Left lung (tissue), 4 donors: ENCODE measurements at regions not wholly inside any gene's neighbourhood (a gene's known extent, or its start where the extent isn't known, plus 50 kb on each side); places are given as distances from the start of the nearest gene placed in this dataset.
A peak's percentile ranks its signal among the peaks of the same experiment; 100 is the strongest.

Experiments
- ATAC-seq: fragments of 200-7000 bp; cut with Tn5 transposase; one replicate; pipeline ENCODE4 v1.9.1; 2020; ENCODE audit warnings: moderate library complexity
- DNase-seq, 4 donors: peaks; one replicate each; pipeline ENCODE4 v3.0.0-alpha.2; 2013 to 2020
- H3K27ac ChIP-seq, 2 donors: fragments of 200-600 bp; sonication (generic) in 1 of 2; one replicate each; pipeline versions ENCODE4 v1.5.0 to v1.8.0; 2020 to 2021
- H3K27me3 ChIP-seq, 2 donors: fragments of 200-600 bp; sonication (generic) in 1 of 2; one replicate each; pipeline versions ENCODE4 v1.5.0 to v1.8.0; 2020 to 2021
- H3K36me3 ChIP-seq, 2 donors: fragments of 200-600 bp; sonication (generic) in 1 of 2; one replicate each; pipeline versions ENCODE4 v1.5.0 to v1.8.0; 2020 to 2021
- H3K4me1 ChIP-seq, 2 donors: fragments of 200-600 bp; one replicate each; pipeline ENCODE4 v1.8.0; 2021
- H3K4me3 ChIP-seq, 2 donors: fragments of 200-600 bp; sonication (generic) in 1 of 2; one replicate each; pipeline versions ENCODE4 v1.5.0 to v1.8.0; 2020 to 2021; ENCODE audit warnings: mild to moderate bottlenecking in 1 of 2
- H3K9me3 ChIP-seq, 2 donors: fragments of 200-600 bp; sonication (generic) in 1 of 2; one replicate each; pipeline versions ENCODE4 v1.5.0 to v1.8.0; 2020 to 2021
- intact Hi-C, 2 donors: fragments of 100-400 bp; cut with DNase I; formaldehyde crosslinking; loops; one replicate each; pipeline versions ENCODE4 v1.11.2 to v1.14.2; 2022
- TF ChIP-seq, protein P1 (sequence below), 2 donors: fragments of 200-600 bp; sonication (generic) in 1 of 2; IDR thresholded peaks; one replicate each; pipeline versions ENCODE4 v1.5.0 to v1.8.0; 2021; ENCODE audit warnings: antibody characterized with exemption in 2 of 2
- donor health status: DM: no; HTN: yes; CAD: no.
- donor health status: DM: no; HTN: no; CAD: no.

DNA sequence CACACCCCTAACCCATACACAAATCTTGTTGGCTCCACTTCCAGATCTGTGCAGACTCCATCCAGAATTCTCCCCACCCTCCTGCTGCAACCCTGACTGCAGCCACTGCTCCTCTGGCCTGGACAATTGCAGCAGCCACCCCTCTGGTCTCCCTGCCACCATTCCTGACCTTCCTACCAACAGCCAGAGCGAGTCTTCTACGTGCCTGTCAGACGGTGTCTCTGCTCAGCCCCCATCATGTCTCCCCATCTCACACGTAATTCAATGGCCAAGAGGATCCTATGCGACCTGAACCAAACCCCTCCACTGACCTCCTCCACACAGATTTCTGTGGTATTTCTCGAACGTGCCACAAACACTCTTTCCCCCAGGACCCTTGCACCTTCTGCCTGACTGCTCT is 103.3 kb downstream of the TPRA1 start:
- H3K36me3 ChIP-seq: no peaks in the 10 kb centered on the region
- DNase-seq (no peak), ATAC-seq (no peak)
- H3K4me1 ChIP-seq: no peaks in the 10 kb centered on the region
- H3K9me3 ChIP-seq: no peaks in the 10 kb centered on the region
- TF ChIP-seq, protein P1, sequence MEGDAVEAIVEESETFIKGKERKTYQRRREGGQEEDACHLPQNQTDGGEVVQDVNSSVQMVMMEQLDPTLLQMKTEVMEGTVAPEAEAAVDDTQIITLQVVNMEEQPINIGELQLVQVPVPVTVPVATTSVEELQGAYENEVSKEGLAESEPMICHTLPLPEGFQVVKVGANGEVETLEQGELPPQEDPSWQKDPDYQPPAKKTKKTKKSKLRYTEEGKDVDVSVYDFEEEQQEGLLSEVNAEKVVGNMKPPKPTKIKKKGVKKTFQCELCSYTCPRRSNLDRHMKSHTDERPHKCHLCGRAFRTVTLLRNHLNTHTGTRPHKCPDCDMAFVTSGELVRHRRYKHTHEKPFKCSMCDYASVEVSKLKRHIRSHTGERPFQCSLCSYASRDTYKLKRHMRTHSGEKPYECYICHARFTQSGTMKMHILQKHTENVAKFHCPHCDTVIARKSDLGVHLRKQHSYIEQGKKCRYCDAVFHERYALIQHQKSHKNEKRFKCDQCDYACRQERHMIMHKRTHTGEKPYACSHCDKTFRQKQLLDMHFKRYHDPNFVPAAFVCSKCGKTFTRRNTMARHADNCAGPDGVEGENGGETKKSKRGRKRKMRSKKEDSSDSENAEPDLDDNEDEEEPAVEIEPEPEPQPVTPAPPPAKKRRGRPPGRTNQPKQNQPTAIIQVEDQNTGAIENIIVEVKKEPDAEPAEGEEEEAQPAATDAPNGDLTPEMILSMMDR (IDR thresholded peaks at IDR 0.05): no peak
- no peak overlapping the region for H3K27ac ChIP-seq
- no peak overlapping the region for H3K4me3 ChIP-seq
- H3K27me3 ChIP-seq: peaks cover 0 to 9% of the 10 kb centered on the region in 2 donors
- intact Hi-C loops: no loop called here

DNA sequence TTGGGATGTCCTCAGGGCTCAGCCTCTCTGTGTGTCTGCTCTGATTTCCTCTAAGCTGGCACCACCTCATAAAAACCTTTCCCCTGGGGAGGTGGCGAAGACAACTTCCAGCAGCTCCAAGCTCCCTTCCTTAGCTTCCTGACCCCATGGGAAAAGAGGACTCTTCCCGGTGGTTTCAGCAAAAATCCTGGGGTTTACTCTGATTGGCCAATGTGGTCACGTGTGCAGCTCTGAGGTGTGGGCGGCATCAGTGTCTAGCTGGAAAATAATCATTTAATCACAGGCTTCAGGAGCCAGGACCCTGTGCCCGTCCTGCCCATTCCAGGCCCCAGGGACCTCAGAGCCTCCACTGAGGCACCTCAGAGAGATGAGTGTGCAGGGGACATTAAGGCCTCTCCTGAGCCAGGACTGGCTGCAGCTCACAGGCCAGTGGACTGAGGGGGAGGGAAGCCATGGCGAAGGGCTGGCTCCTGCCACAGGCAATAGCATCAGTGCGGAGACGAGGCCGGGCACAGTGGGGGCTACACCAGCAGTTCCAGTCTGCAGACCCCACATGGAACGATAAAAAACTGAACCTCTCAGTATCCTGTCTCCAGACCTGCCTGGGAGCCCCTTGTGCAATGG is 104.1 kb downstream of the TPRA1 start:
- DNase-seq (peak in 1 of 4 donors; percentile 5), ATAC-seq (no peak)
- TF ChIP-seq, protein P1 (IDR thresholded peaks at IDR 0.05): no peak
- no peak overlapping the region for H3K27ac ChIP-seq
- no peaks in the 10 kb centered on the region for H3K9me3 ChIP-seq
- no peak overlapping the region for H3K4me3 ChIP-seq
- peaks cover 0 to 9% of the 10 kb centered on the region in 2 donors for H3K27me3 ChIP-seq
- no peaks in the 10 kb centered on the region for H3K4me1 ChIP-seq
- intact Hi-C loops: no loop called here
- H3K36me3 ChIP-seq: no peaks in the 10 kb centered on the region

DNA sequence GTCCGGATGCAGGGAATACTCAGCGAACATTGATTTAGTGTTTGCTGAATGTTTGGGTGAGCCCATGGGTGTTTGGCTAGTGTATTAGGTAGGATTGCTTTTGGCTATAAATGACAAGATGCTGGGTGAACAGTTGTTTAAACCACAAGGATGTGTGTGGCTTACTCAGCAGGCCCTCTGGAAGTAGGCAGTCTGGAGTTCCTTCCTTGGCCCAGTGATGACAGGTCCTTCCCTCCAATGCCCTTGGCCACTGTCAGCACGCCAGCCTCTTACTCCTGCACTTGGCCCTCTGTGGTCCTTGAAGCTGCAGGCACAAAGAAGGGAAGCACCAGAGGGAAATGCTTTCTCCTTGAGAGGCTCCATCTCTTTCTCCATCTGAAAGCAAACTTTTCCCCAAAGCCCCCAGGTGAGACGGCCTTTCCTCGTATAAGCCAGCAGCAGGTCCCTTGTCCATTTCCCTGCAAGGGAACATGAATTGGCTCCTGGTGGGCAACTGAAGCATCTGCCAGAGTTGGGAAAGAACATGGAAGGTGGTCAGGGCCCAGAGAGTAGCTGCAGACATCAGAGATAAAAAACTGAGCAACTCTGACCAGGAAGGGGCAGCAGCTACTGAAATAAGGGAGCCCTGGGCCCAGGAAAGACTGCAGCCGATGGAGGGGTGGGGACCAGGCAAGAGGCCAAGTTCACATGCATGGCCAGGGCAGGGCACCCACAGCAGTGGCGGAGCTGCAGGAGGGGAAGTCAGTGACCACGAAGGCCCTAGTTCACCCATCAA is 105.0 kb downstream of the TPRA1 start:
- intact Hi-C loops: no loop called here
- DNase-seq (peak in 1 of 4 donors; percentile 10), ATAC-seq (no peak)
- Histone ChIP-seq H3K9me3 (no peaks in the 10 kb centered on the region), H3K36me3 (no peaks in the 10 kb centered on the region), H3K27ac (no peak overlapping the region), H3K27me3 (peaks cover 0 to 9% of the 10 kb centered on the region in 2 donors), H3K4me3 (no peak overlapping the region), H3K4me1 (no peaks in the 10 kb centered on the region)
- TF ChIP-seq, protein P1 (IDR thresholded peaks at IDR 0.05): no peak

DNA sequence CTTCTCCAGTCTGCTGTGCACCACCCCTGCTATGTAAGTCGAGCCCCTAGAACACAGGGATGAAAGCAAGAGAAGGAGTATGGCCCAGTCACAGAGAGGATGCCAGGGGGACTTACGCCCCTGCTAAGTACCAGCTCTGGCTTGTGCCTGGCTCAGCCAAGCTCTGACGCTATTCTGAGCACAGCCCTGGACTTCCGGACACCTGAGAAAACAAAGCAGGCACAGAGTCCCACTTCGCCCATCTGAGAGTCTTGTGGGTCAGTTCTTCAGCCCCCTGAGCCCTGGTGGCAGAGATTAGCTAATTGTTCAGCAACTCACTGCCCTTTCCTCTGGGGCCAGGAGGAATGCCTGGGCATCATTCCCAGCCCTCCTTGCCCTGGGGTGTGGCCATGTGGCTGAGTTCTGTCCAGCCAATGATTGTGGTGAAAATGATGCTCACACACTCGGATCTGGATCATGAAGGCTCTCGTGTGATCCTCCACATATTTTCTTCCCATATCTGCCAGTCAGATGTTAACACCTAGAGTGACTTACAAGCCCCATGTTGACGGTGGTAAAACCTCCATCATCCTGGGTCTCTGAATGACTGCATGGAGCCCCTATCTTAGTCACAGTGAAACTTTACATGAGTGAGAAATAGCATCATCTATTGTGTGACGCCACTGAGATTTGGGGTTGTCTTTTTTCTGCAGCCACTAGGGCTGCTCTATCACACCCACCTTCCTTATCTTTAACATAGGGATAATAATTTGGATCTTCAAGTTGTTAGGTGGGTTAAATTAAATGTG is 105.7 kb downstream of the TPRA1 start:
- Histone ChIP-seq H3K4me3 (no peak overlapping the region), H3K27ac (no peak overlapping the region), H3K9me3 (no peaks in the 10 kb centered on the region), H3K4me1 (peaks cover 0 to 5% of the 10 kb centered on the region in 2 donors), H3K27me3 (peaks cover 0 to 9% of the 10 kb centered on the region in 2 donors), H3K36me3 (no peaks in the 10 kb centered on the region)
- intact Hi-C loops: no loop called here
- ATAC-seq (peak; percentile 41), DNase-seq (peak in 1 of 4 donors; percentile 9)
- TF ChIP-seq, protein P1 (IDR thresholded peaks at IDR 0.05): no peak
